B cell (primary cell): ENCODE measurements at regions not wholly inside any gene's neighbourhood (a gene's known extent, or its start where the extent isn't known, plus 50 kb on each side); places are given as distances from the start of the nearest gene placed in this dataset.

Experiments
- EZH2 ChIP-seq: IDR thresholded peaks from 2 replicates; pipeline ENCODE4 v1.6.1; 2012; ENCODE audit warnings: borderline replicate concordance, low read depth, mild to moderate bottlenecking, moderate library complexity, low read length; ENCODE audit not compliant: insufficient read depth, poor library complexity, severe bottlenecking
- TF ChIP-seq, protein P1 (sequence below): fragments of 200-600 bp; IDR thresholded peaks from one replicate; pipeline ENCODE4 v1.8.0; 2022; ENCODE audit warnings: antibody characterized with exemption, mild to moderate bottlenecking

GRCh38 chr7:124426621-124427020 is 339.0 kb downstream of the GPR37 start:
- TF ChIP-seq, protein P1, sequence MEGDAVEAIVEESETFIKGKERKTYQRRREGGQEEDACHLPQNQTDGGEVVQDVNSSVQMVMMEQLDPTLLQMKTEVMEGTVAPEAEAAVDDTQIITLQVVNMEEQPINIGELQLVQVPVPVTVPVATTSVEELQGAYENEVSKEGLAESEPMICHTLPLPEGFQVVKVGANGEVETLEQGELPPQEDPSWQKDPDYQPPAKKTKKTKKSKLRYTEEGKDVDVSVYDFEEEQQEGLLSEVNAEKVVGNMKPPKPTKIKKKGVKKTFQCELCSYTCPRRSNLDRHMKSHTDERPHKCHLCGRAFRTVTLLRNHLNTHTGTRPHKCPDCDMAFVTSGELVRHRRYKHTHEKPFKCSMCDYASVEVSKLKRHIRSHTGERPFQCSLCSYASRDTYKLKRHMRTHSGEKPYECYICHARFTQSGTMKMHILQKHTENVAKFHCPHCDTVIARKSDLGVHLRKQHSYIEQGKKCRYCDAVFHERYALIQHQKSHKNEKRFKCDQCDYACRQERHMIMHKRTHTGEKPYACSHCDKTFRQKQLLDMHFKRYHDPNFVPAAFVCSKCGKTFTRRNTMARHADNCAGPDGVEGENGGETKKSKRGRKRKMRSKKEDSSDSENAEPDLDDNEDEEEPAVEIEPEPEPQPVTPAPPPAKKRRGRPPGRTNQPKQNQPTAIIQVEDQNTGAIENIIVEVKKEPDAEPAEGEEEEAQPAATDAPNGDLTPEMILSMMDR, result no peak
- TF ChIP-seq EZH2, result no peak
